ENCODE measurements at regions not wholly inside any gene's neighbourhood (a gene's known extent, or its start where the extent isn't known, plus 50 kb on each side); places are given as distances from the start of the nearest gene placed in this dataset.

DNA sequence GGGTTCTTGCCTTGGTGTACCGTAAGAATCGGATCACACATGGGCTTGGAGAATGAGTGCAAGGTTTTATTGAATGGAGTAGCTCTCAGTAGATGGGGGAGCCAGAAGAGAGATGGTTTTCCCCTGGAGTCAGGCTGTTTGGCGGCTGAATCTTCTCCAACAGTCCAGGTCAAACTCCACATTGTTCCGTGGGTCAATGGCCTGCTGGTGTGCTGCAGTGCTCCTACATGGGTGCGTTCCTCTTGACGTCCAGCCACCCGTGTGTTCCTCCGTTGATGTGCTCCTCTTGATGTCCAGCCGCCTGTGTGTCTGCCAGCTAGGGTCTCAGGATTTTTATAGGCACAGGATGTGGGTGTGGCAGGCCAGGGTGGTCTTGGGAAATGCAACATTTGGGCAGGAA is 69.3 kb upstream of the AGBL1 start:
- TF ChIP-seq, protein P1, sequence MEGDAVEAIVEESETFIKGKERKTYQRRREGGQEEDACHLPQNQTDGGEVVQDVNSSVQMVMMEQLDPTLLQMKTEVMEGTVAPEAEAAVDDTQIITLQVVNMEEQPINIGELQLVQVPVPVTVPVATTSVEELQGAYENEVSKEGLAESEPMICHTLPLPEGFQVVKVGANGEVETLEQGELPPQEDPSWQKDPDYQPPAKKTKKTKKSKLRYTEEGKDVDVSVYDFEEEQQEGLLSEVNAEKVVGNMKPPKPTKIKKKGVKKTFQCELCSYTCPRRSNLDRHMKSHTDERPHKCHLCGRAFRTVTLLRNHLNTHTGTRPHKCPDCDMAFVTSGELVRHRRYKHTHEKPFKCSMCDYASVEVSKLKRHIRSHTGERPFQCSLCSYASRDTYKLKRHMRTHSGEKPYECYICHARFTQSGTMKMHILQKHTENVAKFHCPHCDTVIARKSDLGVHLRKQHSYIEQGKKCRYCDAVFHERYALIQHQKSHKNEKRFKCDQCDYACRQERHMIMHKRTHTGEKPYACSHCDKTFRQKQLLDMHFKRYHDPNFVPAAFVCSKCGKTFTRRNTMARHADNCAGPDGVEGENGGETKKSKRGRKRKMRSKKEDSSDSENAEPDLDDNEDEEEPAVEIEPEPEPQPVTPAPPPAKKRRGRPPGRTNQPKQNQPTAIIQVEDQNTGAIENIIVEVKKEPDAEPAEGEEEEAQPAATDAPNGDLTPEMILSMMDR (IDR thresholded peaks at IDR 0.05): no peak
- TF ChIP-seq POLR2AphosphoS5 (IDR thresholded peaks at IDR 0.05; ENCODE audit: insufficient read depth in 1 of 2, low read depth in 1 of 2): no peak
